K562 (cell line): ENCODE measurements at regions not wholly inside any gene's neighbourhood (a gene's known extent, or its start where the extent isn't known, plus 50 kb on each side); places are given as distances from the start of the nearest gene placed in this dataset.

Experiments
- ATF1 ChIP-seq, 2 experiments: fragments of 450-650 bp in 1 of 2; IDR thresholded peaks; 2 replicates each; pipeline ENCODE4 v1.6.1; 2016; ENCODE audit warnings: missing compliant biosample characterization in 1 of 2, missing genetic modification characterization in 1 of 2
- BRCA1 ChIP-seq, 2 experiments: fragments of 450-650 bp in 1 of 2; sonication (generic) in 1 of 2; formaldehyde crosslinking in 1 of 2; IDR thresholded peaks; 2 replicates each; pipeline versions ENCODE4 v1.5.0 to v1.6.1; 2017 to 2020; ENCODE audit warnings: mild to moderate bottlenecking in 1 of 2, missing genetic modification reagents in 1 of 2
- CTCF ChIP-seq, 3 experiments: IDR thresholded peaks in 2 of 3; conservative IDR thresholded peaks in 1 of 3; 2 replicates each; pipeline ENCODE4 v1.5.1; 2011 to 2012; ENCODE audit warnings: low read length in 3 of 3, mild to moderate bottlenecking in 3 of 3, control low read depth in 2 of 3, improper control_type of control experiment in 1 of 3, inconsistent platforms in 1 of 3, low read depth in 1 of 3, mixed read lengths in 1 of 3, moderate library complexity in 1 of 3; ENCODE audit not compliant: insufficient read depth in 2 of 3
- EZH2 ChIP-seq: IDR thresholded peaks from 2 replicates; pipeline ENCODE4 v1.6.1; 2012; ENCODE audit warnings: low read depth, mild to moderate bottlenecking, inconsistent platforms, low read length, borderline replicate concordance
- HLTF ChIP-seq: fragments of 450-650 bp; IDR thresholded peaks from 2 replicates; pipeline ENCODE4 v1.6.1; 2016
- IRF2 ChIP-seq: sonication (generic); formaldehyde crosslinking; IDR thresholded peaks from 2 replicates; pipeline ENCODE4 v1.8.1; 2022; ENCODE audit warnings: mild to moderate bottlenecking, missing genetic modification reagents
- RUNX1 ChIP-seq: sonication (generic); IDR thresholded peaks from 2 replicates; pipeline ENCODE4 v1.6.1; 2016; ENCODE audit warnings: antibody characterized with exemption, low read depth
- THRAP3 ChIP-seq: fragments of 450-650 bp; IDR thresholded peaks from 2 replicates; pipeline ENCODE4 v1.6.1; 2016; ENCODE audit warnings: mild to moderate bottlenecking, inconsistent platforms, borderline replicate concordance
- ZNF232 ChIP-seq: sonication (generic); formaldehyde crosslinking; IDR thresholded peaks from 2 replicates; pipeline ENCODE4 v1.8.0; 2022; ENCODE audit warnings: mild to moderate bottlenecking, missing genetic modification reagents
- ZNF561 ChIP-seq: fragments of 450-650 bp; formaldehyde crosslinking; conservative IDR thresholded peaks from 2 replicates; pipeline ENCODE4 v1.4.0; 2020; ENCODE audit warnings: mild to moderate bottlenecking, moderate library complexity
- ZSCAN29 ChIP-seq: fragments of 450-650 bp; IDR thresholded peaks from 2 replicates; pipeline ENCODE4 v1.6.1; 2017

DNA sequence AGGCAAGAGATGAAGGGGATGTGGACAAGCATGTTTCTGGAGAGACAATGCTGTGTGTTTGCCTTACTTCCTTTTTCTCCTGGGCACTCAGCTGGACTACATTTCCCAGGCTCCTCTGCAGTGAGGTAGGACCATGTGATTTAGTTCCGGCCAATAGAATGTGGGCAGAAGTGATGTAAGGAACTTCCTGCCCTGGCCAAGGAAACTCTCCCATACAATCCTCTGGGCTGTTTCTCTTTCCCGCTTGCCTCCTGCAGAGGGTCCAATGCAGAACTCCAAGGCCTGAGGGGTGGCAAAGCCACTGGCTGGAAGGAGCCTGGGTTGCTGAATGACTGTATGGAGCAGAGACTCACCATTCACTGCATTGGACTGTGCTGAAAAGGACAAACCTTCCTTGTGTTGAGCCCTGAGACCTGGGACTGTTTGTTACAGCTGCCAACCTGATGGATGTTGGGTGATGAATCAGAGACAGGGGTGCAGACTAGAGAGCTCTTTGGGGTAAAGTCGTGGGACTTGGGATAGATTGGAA, 82.7 kb upstream of the SLC6A6 start:
- TF ChIP-seq BRCA1 (IDR thresholded peaks at IDR 0.05) (no peak), BRCA1 (CRISPR knock-in tag; IDR thresholded peaks at IDR 0.05) (no peak), RUNX1 (no peak), ZNF561 (no peak), IRF2 (CRISPR knock-in tag) (no peak), ZSCAN29 (no peak), CTCF (IDR thresholded peaks at IDR 0.05 in 2 of 3, conservative IDR thresholded peaks at IDR 0.05 in 1 of 3; ENCODE audit: insufficient read depth in 2 of 3, low read depth in 1 of 3, low read length in 3 of 3) (no peak), ATF1 (CRISPR knock-in tag; IDR thresholded peaks at IDR 0.05) (no peak), ATF1 (tag; IDR thresholded peaks at IDR 0.05) (peak; percentile 92), THRAP3 (no peak), EZH2 (no peak), HLTF (no peak), ZNF232 (CRISPR knock-in tag) (no peak)
